NCI-H226 (cell line): ENCODE measurements at regions not wholly inside any gene's neighbourhood (a gene's known extent, or its start where the extent isn't known, plus 50 kb on each side); places are given as distances from the start of the nearest gene placed in this dataset.

ENCODE experiments used
- DNase-seq: peaks from one replicate; pipeline ENCODE4 v3.0.0-alpha.2; 2015

- DNase-seq: no peak
Measured at GRCh38 chr1:87834151-87834550, 505.5 kb downstream of the LMO4 start.

GRCh38 chr1:87834941-87835340 lies 506.3 kb downstream of the LMO4 start:
- DNase-seq: no peak

GRCh38 chr1:87840767-87841166 lies 512.1 kb downstream of the LMO4 start:
- DNase-seq: no peak

GRCh38 chr1:87841332-87841731 lies 512.7 kb downstream of the LMO4 start:
- DNase-seq: no peak

- no peak for DNase-seq
Measured at GRCh38 chr1:87842156-87842555, 513.5 kb downstream of the LMO4 start.

GRCh38 chr1:87844251-87844650 lies 515.6 kb downstream of the LMO4 start:
- DNase-seq: no peak

GRCh38 chr1:87851490-87851889 lies 522.8 kb downstream of the LMO4 start:
- DNase-seq: no peak

GRCh38 chr1:87852410-87853161 lies 523.9 kb downstream of the LMO4 start:
- DNase-seq: no peak

GRCh38 chr1:87853576-87854351 lies 525.1 kb downstream of the LMO4 start:
- DNase-seq: no peak

GRCh38 chr1:87863317-87863716 lies 534.6 kb downstream of the LMO4 start:
- no peak for DNase-seq

GRCh38 chr1:87864676-87865075 lies 536.0 kb downstream of the LMO4 start:
- DNase-seq: no peak

GRCh38 chr1:87866416-87866815 lies 537.7 kb downstream of the LMO4 start:
- DNase-seq: no peak

- peak; percentile 10 for DNase-seq
Measured at GRCh38 chr1:87867626-87868025, 538.9 kb downstream of the LMO4 start.

GRCh38 chr1:87869567-87869966 lies 540.9 kb downstream of the LMO4 start:
- DNase-seq: peak; percentile 72

GRCh38 chr1:87872189-87872588 lies 543.5 kb downstream of the LMO4 start:
- DNase-seq: no peak

GRCh38 chr1:87872692-87873091 lies 544.0 kb downstream of the LMO4 start:
- no peak for DNase-seq

- no peak for DNase-seq
Measured at GRCh38 chr1:87878873-87879272, 550.2 kb downstream of the LMO4 start.

GRCh38 chr1:87880098-87880760 lies 551.5 kb downstream of the LMO4 start:
- no peak for DNase-seq

- DNase-seq: no peak
Measured at GRCh38 chr1:87880764-87881163, 552.1 kb downstream of the LMO4 start.

GRCh38 chr1:87883906-87884305 lies 555.2 kb downstream of the LMO4 start:
- no peak for DNase-seq

GRCh38 chr1:87884581-87884980 lies 555.9 kb downstream of the LMO4 start:
- no peak for DNase-seq

GRCh38 chr1:87885278-87886025 lies 556.8 kb downstream of the LMO4 start:
- DNase-seq: no peak

GRCh38 chr1:87887100-87887499 lies 558.4 kb downstream of the LMO4 start:
- no peak for DNase-seq
